ENCODE measurements at regions not wholly inside any gene's neighbourhood (a gene's known extent, or its start where the extent isn't known, plus 50 kb on each side); places are given as distances from the start of the nearest gene placed in this dataset.

GRCh38 chr10:57979956-57980355 lies 287.7 kb downstream of the IPMK start:
- no peak for TF ChIP-seq CTCF (optimal IDR thresholded peaks at IDR 0.05 in 1 of 3, IDR thresholded peaks at IDR 0.05 in 1 of 3, conservative IDR thresholded peaks at IDR 0.05 in 1 of 3; ENCODE audit: extremely low read depth in 1 of 3, insufficient read depth in 2 of 3, low read length in 3 of 3)
- TF ChIP-seq EZH2 (IDR thresholded peaks at IDR 0.05; ENCODE audit: low read length), result no peak

Data from keratinocyte (primary cell).